ENCODE measurements at regions not wholly inside any gene's neighbourhood (a gene's known extent, or its start where the extent isn't known, plus 50 kb on each side); places are given as distances from the start of the nearest gene placed in this dataset.

DNA sequence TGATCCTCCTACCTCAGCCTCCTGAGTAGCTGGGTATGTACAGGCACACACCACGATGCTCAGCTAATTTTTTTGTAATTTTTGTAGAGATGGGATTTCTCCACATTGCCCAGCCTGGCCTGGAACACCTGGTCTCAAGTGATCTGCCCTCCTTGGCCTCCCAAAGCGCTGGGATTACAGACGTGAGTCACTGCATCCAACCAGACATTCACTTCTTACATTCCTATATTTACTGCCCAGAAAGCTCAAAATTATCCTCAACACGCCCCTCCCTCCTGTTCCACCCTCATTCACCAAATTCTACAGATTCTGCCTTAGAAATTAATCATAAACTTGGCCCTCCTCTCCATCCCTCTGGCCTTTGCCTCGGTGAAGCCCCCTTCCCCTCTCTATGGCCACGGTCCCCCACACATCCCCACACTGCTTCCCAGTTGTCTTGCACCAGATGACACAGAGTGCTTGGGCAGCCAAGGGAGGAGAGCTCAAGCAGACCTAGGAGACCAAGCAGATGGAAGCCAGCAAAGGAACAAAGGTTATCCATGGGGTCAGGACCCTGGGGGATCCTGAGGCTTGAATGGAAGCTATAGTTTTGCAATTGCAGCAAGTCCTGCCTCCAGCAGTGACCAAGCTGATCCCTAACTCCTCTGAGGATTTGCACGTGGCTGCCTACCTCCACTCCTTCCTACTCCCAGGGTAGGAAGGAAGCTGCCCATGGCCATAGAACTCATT, 213.2 kb upstream of the FOXN3 start:
- TF ChIP-seq, protein P1, sequence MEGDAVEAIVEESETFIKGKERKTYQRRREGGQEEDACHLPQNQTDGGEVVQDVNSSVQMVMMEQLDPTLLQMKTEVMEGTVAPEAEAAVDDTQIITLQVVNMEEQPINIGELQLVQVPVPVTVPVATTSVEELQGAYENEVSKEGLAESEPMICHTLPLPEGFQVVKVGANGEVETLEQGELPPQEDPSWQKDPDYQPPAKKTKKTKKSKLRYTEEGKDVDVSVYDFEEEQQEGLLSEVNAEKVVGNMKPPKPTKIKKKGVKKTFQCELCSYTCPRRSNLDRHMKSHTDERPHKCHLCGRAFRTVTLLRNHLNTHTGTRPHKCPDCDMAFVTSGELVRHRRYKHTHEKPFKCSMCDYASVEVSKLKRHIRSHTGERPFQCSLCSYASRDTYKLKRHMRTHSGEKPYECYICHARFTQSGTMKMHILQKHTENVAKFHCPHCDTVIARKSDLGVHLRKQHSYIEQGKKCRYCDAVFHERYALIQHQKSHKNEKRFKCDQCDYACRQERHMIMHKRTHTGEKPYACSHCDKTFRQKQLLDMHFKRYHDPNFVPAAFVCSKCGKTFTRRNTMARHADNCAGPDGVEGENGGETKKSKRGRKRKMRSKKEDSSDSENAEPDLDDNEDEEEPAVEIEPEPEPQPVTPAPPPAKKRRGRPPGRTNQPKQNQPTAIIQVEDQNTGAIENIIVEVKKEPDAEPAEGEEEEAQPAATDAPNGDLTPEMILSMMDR (IDR thresholded peaks at IDR 0.05): no peak
- TF ChIP-seq POLR2A (IDR thresholded peaks at IDR 0.05; ENCODE audit: low read depth): no peak
- TF ChIP-seq POLR2AphosphoS5 (IDR thresholded peaks at IDR 0.05): no peak
- no peak for TF ChIP-seq EP300 (IDR thresholded peaks at IDR 0.05)

All from esophagus muscularis mucosa (tissue), 4 donors.